Ishikawa (cell line): ENCODE measurements at regions not wholly inside any gene's neighbourhood (a gene's known extent, or its start where the extent isn't known, plus 50 kb on each side); places are given as distances from the start of the nearest gene placed in this dataset.

Source experiments
- CEBPB ChIP-seq: IDR thresholded peaks from 2 replicates; pipeline ENCODE4 v1.6.1; 2012
- CREB1 ChIP-seq: IDR thresholded peaks from 2 replicates; pipeline ENCODE4 v1.6.1; 2012; ENCODE audit warnings: low read depth
- EGR1 ChIP-seq: IDR thresholded peaks from 2 replicates; pipeline ENCODE4 v1.6.1; 2012
- EP300 ChIP-seq: IDR thresholded peaks from 2 replicates; pipeline ENCODE4 v1.6.1; 2012; ENCODE audit warnings: borderline replicate concordance
- FOXM1 ChIP-seq: IDR thresholded peaks from 2 replicates; pipeline ENCODE4 v1.6.1; 2012; ENCODE audit warnings: low read depth, borderline replicate concordance
- MAX ChIP-seq: IDR thresholded peaks from 2 replicates; pipeline ENCODE4 v1.6.1; 2012
- NFIC ChIP-seq: IDR thresholded peaks from 2 replicates; pipeline ENCODE4 v1.6.1; 2012
- RAD21 ChIP-seq: IDR thresholded peaks from 2 replicates; pipeline ENCODE4 v1.6.1; 2012; ENCODE audit warnings: low read depth
- REST ChIP-seq: IDR thresholded peaks from 2 replicates; pipeline ENCODE4 v1.6.1; 2012; ENCODE audit warnings: low read depth, mild to moderate bottlenecking
- TAF1 ChIP-seq: IDR thresholded peaks from 2 replicates; pipeline ENCODE4 v1.6.1; 2012; ENCODE audit warnings: low read depth, mild to moderate bottlenecking
- TCF12 ChIP-seq: IDR thresholded peaks from 2 replicates; pipeline ENCODE4 v1.6.1; 2012; ENCODE audit warnings: low read depth
- TEAD4 ChIP-seq: IDR thresholded peaks from 2 replicates; pipeline ENCODE4 v1.6.1; 2012
- USF1 ChIP-seq: IDR thresholded peaks from 2 replicates; pipeline ENCODE4 v1.6.1; 2012
- YY1 ChIP-seq: IDR thresholded peaks from 2 replicates; pipeline ENCODE4 v1.6.1; 2012; ENCODE audit warnings: low read depth
- ZBTB7A ChIP-seq: IDR thresholded peaks from 2 replicates; pipeline ENCODE4 v1.6.1; 2012; ENCODE audit warnings: low read depth

- TF ChIP-seq MAX = no peak
- TF ChIP-seq YY1 = no peak
- no peak for TF ChIP-seq ZBTB7A
- TF ChIP-seq EP300 = no peak
- no peak for TF ChIP-seq CEBPB
- no peak for TF ChIP-seq TAF1
- no peak for TF ChIP-seq EGR1
- TF ChIP-seq USF1 = no peak
- TF ChIP-seq TEAD4 = no peak
- no peak for TF ChIP-seq NFIC
- TF ChIP-seq RAD21 = no peak
- no peak for TF ChIP-seq TCF12
- TF ChIP-seq REST = no peak
- no peak for TF ChIP-seq FOXM1
Observed at GRCh38 chr3:22306454-22306853, 555.4 kb upstream of the ZNF385D start.

GRCh38 chr3:22308871-22309270, 557.9 kb upstream of the ZNF385D start:
- no peak for TF ChIP-seq EGR1
- no peak for TF ChIP-seq RAD21
- no peak for TF ChIP-seq ZBTB7A
- TF ChIP-seq YY1 = no peak
- no peak for TF ChIP-seq NFIC
- TF ChIP-seq TAF1 = no peak
- no peak for TF ChIP-seq MAX
- TF ChIP-seq CREB1 = no peak
- TF ChIP-seq EP300 = no peak
- TF ChIP-seq USF1 = no peak
- TF ChIP-seq FOXM1 = no peak
- TF ChIP-seq CEBPB = no peak
- TF ChIP-seq REST = no peak
- no peak for TF ChIP-seq TEAD4
- no peak for TF ChIP-seq TCF12

- TF ChIP-seq YY1 = no peak
- TF ChIP-seq RAD21 = no peak
- no peak for TF ChIP-seq NFIC
- TF ChIP-seq CEBPB = no peak
- no peak for TF ChIP-seq TCF12
- no peak for TF ChIP-seq REST
- TF ChIP-seq TEAD4 = no peak
- TF ChIP-seq CREB1 = no peak
- no peak for TF ChIP-seq FOXM1
- TF ChIP-seq EGR1 = no peak
- TF ChIP-seq TAF1 = no peak
- TF ChIP-seq MAX = no peak
- TF ChIP-seq ZBTB7A = no peak
- TF ChIP-seq EP300 = no peak
Observed at GRCh38 chr3:22315925-22316324, 564.9 kb upstream of the ZNF385D start.

- TF ChIP-seq TAF1 (no peak), ZBTB7A (no peak), CREB1 (no peak), EGR1 (no peak)
Observed at GRCh38 chr3:22318325-22318724, 567.3 kb upstream of the ZNF385D start.

GRCh38 chr3:22319446-22319845, 568.4 kb upstream of the ZNF385D start:
- TF ChIP-seq YY1 (no peak), ZBTB7A (no peak), CEBPB (no peak), REST (no peak), CREB1 (no peak), RAD21 (no peak), MAX (no peak), TAF1 (no peak), USF1 (no peak), NFIC (no peak), TCF12 (no peak), EP300 (no peak), TEAD4 (no peak), EGR1 (no peak), FOXM1 (no peak)
